Glutamatergic neuron (in vitro differentiated cells): ENCODE measurements at regions not wholly inside any gene's neighbourhood (a gene's known extent, or its start where the extent isn't known, plus 50 kb on each side); places are given as distances from the start of the nearest gene placed in this dataset.

ENCODE experiments used
- DNase-seq: peaks from one replicate; pipeline ENCODE4 v3.0.0; 2022
- H3K27ac Mint-ChIP-seq: one replicate; pipeline ENCODE4 v1.8.0; 2020; ENCODE audit warnings: mild to moderate bottlenecking, mixed read lengths, inconsistent platforms; ENCODE audit not compliant: unreplicated experiment
- H3K27me3 Mint-ChIP-seq: one replicate; pipeline ENCODE4 v1.8.0; 2020; ENCODE audit warnings: mild to moderate bottlenecking, moderate library complexity, mixed read lengths, inconsistent platforms; ENCODE audit not compliant: unreplicated experiment
- H3K36me3 Mint-ChIP-seq: one replicate; pipeline ENCODE4 v1.8.0; 2020; ENCODE audit warnings: mild to moderate bottlenecking, mixed read lengths, inconsistent platforms; ENCODE audit not compliant: unreplicated experiment
- H3K4me1 Mint-ChIP-seq: one replicate; pipeline ENCODE4 v1.8.0; 2020; ENCODE audit warnings: mild to moderate bottlenecking, low read depth, mixed read lengths, inconsistent platforms; ENCODE audit not compliant: unreplicated experiment
- H3K4me3 Mint-ChIP-seq: one replicate; pipeline ENCODE4 v1.8.0; 2020; ENCODE audit warnings: mild to moderate bottlenecking, mixed read lengths, inconsistent platforms; ENCODE audit not compliant: unreplicated experiment
- H3K9me3 Mint-ChIP-seq: one replicate; pipeline ENCODE4 v1.8.0; 2020; ENCODE audit warnings: mild to moderate bottlenecking, moderate library complexity, mixed read lengths, inconsistent platforms; ENCODE audit not compliant: unreplicated experiment
- CTCF ChIP-seq: fragments of 200-600 bp; sonication (generic); IDR thresholded peaks from one replicate; pipeline ENCODE4 v1.5.0; 2021; ENCODE audit not compliant: partially characterized antibody, unreplicated experiment

DNA sequence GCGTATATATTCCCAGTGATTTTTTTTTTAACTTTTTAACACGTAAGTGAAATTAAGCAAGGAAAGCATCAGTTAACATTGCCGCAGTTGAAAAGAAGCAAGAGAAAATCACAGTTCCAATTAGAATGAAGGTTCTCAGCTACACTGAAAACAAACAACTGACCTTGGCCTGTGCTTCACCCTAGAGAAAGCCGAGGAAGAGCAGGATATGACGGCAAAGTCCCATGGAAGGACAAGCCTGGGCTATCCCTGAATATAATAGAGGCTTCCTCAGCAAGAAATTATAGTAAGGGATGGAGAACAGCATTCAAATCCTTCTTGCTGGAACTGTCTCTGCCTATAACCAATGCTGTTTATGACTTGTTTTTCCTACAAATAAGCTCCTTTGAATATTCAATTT, 83.0 kb upstream of the INHBA start:
- Mint-ChIP-seq H3K9me3 (no peaks in the 10 kb centered on the region), H3K4me3 (no peak overlapping the region), H3K4me1 (no peaks in the 10 kb centered on the region), H3K27me3 (no peaks in the 10 kb centered on the region), H3K36me3 (no peaks in the 10 kb centered on the region), H3K27ac (no peak overlapping the region)
- no peak for TF ChIP-seq CTCF
- DNase-seq: no peak

- no peaks in the 10 kb centered on the region for H3K36me3 Mint-ChIP-seq
- DNase-seq: no peak
- TF ChIP-seq CTCF: no peak
- H3K4me3 Mint-ChIP-seq: no peak overlapping the region
- no peaks in the 10 kb centered on the region for H3K4me1 Mint-ChIP-seq
- no peak overlapping the region for H3K27ac Mint-ChIP-seq
- H3K9me3 Mint-ChIP-seq: no peaks in the 10 kb centered on the region
- no peaks in the 10 kb centered on the region for H3K27me3 Mint-ChIP-seq
These were observed 82.4 kb upstream of the INHBA start for GRCh38 chr7:41785265-41785664.

DNA sequence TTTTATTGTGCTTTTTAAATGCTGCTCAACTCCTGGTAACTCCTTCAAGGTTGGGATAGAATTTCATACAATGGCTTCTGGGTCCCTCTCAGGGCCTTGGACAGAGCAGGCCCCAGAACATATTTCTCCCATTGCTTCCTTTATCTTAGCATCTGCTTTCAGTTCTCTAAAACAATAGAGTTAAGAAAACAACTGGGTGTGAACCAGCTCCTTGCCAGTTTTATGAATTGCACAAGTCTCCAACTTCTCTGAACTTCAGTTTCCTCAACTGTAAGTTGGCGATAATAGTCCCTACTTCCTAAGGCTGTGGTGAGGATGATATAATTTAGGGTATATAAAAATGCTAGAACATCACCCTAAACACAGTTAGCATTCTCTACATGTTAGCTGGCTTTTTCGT, 77.0 kb upstream of the INHBA start:
- TF ChIP-seq CTCF: no peak
- Mint-ChIP-seq H3K27me3 (no peaks in the 10 kb centered on the region), H3K4me1 (no peaks in the 10 kb centered on the region), H3K36me3 (no peaks in the 10 kb centered on the region), H3K4me3 (no peak overlapping the region), H3K9me3 (no peaks in the 10 kb centered on the region), H3K27ac (no peak overlapping the region)
- no peak for DNase-seq

DNA sequence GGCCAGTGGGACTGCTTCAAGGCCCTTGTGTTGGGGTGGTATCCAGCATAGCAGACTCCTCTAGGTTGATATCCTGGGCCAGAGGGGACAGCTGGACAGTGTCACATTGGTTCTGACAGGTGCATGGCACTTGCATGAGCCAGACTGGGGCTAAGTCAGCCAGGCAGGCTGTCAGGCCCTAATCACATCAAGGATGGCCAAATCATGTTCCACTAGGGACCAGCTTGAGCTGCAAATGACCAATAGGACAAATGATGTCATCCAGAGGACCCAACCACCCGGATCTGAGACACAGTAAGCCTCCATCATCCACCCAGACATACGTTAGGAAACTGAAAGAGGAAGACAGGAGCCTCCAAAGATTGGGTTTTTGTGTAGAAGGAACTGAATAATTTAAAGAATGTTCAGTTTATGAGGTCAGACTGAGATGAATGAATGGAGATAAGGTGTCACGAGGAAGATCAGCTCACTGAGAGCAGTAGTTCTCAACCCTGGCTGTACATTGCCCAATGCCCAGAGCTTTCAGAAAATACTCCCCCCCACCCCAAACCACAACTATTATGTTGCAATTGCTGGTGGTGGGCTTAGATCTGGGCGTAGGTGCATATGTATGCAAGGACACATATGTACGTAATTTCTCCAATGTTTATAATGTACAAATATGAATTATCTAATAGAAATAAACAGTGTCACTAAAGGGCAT, 75.2 kb upstream of the INHBA start:
- Mint-ChIP-seq H3K36me3 (no peaks in the 10 kb centered on the region), H3K27ac (no peak overlapping the region), H3K4me1 (no peaks in the 10 kb centered on the region), H3K4me3 (no peak overlapping the region), H3K9me3 (no peaks in the 10 kb centered on the region), H3K27me3 (no peaks in the 10 kb centered on the region)
- TF ChIP-seq CTCF: no peak
- no peak for DNase-seq

- no peaks in the 10 kb centered on the region for H3K27me3 Mint-ChIP-seq
- H3K4me3 Mint-ChIP-seq: no peak overlapping the region
- TF ChIP-seq CTCF: no peak
- DNase-seq: no peak
- no peaks in the 10 kb centered on the region for H3K36me3 Mint-ChIP-seq
- H3K27ac Mint-ChIP-seq: no peak overlapping the region
- peaks cover 3% of the 10 kb centered on the region for H3K9me3 Mint-ChIP-seq
- no peaks in the 10 kb centered on the region for H3K4me1 Mint-ChIP-seq
These were observed 72.1 kb upstream of the INHBA start for GRCh38 chr7:41774966-41775365.
